ENCODE measurements at regions not wholly inside any gene's neighbourhood (a gene's known extent, or its start where the extent isn't known, plus 50 kb on each side); places are given as distances from the start of the nearest gene placed in this dataset.

DNA sequence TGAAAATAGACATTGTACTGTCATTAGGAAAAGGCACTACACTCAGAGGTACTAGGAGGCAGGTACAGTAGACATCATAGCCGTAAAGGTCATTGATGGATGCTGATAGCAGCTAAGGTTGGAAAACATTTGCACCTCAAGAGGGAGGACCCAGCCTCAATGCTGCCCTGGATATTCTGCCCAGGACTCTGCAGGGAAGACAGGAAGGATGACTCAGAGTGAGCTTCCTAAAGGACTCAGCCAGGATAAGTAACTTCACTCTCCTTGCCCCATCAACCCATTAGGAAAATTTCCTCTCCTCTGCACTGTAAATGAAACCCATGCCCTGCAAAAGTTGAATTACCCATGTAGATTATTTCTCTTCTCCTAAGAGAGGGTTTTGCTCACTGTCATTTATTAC, 617.9 kb upstream of the MKI67 start:
- ChIA-PET CTCF (ENCODE audit: low intra/inter-chr PET ratio) (no interaction called here), POLR2A (no interaction called here)
- Histone ChIP-seq H3K9me1 (ENCODE audit: control insufficient read depth, insufficient read depth, low read length) (no peaks in the 10 kb centered on the region), H2AFZ (ENCODE audit: low read depth, low read length) (no peak overlapping the region), H3K36me3 (ENCODE audit: control insufficient read depth, insufficient read depth, low read length) (no peaks in the 10 kb centered on the region), H3K9ac (ENCODE audit: insufficient read depth in 1 of 2, low read depth in 2 of 2, low read length in 2 of 2) (no peak overlapping the region), H3K4me1 (replicated peaks in 1 of 2; ENCODE audit: control insufficient read depth in 2 of 2, insufficient read depth in 2 of 2, low read length in 2 of 2) (no peaks in the 10 kb centered on the region; a peak in 1 of 5 replicates), H3K27ac (ENCODE audit: extremely low read depth, low read depth, low read length) (no peak overlapping the region), H3K79me2 (ENCODE audit: control insufficient read depth, insufficient read depth, low read length) (no peaks in the 10 kb centered on the region), H3K4me3 (no peak overlapping the region), H3K9me3 (replicated peaks; ENCODE audit: control insufficient read depth, insufficient read depth, low read depth, low read length) (no peaks in the 10 kb centered on the region), H3K27me3 (ENCODE audit: control insufficient read depth in 2 of 2, insufficient read depth in 2 of 2, low read length in 2 of 2) (peaks cover 9 to 49% of the 10 kb centered on the region in 2 experiments; a peak in 4 of 5 replicates), H3K4me2 (ENCODE audit: insufficient read depth, low read length) (no peak overlapping the region), H4K20me1 (replicated peaks; ENCODE audit: control insufficient read depth, insufficient read depth, low read length) (no peaks in the 10 kb centered on the region)
- no peak for ATAC-seq
- BruUV-seq (replicated peaks) = no TSS peak
- 0% methylated on average over 1 of the region's 1 CpG for WGBS (ENCODE audit: insufficient coverage, low coverage, missing lambda C conversion rate)
- intact Hi-C loops (cut with micrococcal nuclease) = loop anchor here (5.0 kb wide), 1 partner anchor 477 kb away; no protein-coding TSS in a partner anchor
- in situ Hi-C loops (cut with MboI) = no loop called here
- no peak for TF ChIP-seq KAT2B (IDR thresholded peaks at IDR 0.05; ENCODE audit: low read depth, low read length)
- TF ChIP-seq ZNF780A (CRISPR knock-in tag; IDR thresholded peaks at IDR 0.05) = no peak
- TF ChIP-seq EHMT2 (IDR thresholded peaks at IDR 0.05) = no peak
- TF ChIP-seq GTF2F1 (IDR thresholded peaks at IDR 0.05; ENCODE audit: low read depth, low read length) = no peak
- TF ChIP-seq ZNF239 (CRISPR knock-in tag; IDR thresholded peaks at IDR 0.05) = no peak
- no peak for TF ChIP-seq MECOM (CRISPR knock-in tag; IDR thresholded peaks at IDR 0.05)
- TF ChIP-seq ARID3B (CRISPR knock-in tag; IDR thresholded peaks at IDR 0.05; ENCODE audit: borderline replicate concordance) = no peak
- TF ChIP-seq ZNF23 (CRISPR knock-in tag; IDR thresholded peaks at IDR 0.05) = no peak
- TF ChIP-seq CBX5 (IDR thresholded peaks at IDR 0.05; ENCODE audit: borderline replicate concordance, low read depth) = no peak
- DNase-seq (ENCODE audit: extremely low read depth in 1 of 4, low spot score in 3 of 4) = no peak
- no peak for FAIRE-seq

Measured in K562 (cell line).